HG02852 (cell line): ENCODE measurements at regions not wholly inside any gene's neighbourhood (a gene's known extent, or its start where the extent isn't known, plus 50 kb on each side); places are given as distances from the start of the nearest gene placed in this dataset.

Experiments
- ATAC-seq: cut with Tn5 transposase; IDR thresholded peaks from one replicate; pipeline ENCODE4 v1.9.1; 2021; ENCODE audit warnings: mild to moderate bottlenecking, moderate library complexity; ENCODE audit not compliant: unreplicated experiment

GRCh38 chr15:47475336-47475735 lies 242.0 kb upstream of the SEMA6D start:
- ATAC-seq, result no peak

DNA sequence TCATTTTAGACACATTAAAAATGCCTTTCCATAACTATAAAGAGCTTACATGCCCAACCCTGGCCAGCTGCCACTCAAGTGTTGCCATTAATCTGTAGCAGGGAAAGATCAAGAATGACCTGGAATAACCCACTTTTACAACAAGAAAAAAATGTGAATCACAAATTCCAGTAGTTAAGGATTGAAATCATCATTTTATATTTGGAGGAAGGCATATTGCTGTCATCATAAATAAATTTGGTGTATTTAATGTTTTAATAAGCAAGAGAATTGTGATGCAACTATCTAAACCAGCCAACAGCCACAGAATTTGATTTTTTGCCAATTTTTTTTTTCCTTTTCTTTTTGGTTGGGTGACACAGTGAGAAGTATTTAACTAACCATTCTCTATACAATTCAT lies 240.0 kb upstream of the SEMA6D start:
- no peak for ATAC-seq

DNA sequence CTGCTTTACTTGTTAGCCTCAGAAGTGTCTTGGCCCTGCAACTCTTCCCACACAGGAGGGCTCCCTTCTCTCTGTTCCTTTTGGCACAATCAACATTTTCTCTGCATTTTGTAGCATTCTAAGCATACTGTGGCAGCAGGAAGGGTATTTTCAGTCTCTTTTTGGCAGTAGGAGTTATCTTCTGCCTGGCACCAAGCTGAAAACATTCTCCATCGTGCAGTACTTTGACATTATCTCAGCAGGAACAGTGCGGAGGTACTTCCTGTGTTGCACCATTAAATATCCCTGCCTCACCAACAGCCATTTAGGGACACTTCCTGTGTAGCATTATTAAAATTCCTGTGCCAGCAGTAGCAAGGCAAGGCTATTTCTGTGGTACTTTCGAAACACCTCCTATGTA lies 233.2 kb upstream of the SEMA6D start:
- ATAC-seq, result no peak

GRCh38 chr15:47484997-47485396 lies 232.3 kb upstream of the SEMA6D start:
- ATAC-seq, result no peak

GRCh38 chr15:47485419-47485818 lies 231.9 kb upstream of the SEMA6D start:
- no peak for ATAC-seq

- no peak for ATAC-seq
Observed at GRCh38 chr15:47486040-47486439, 231.3 kb upstream of the SEMA6D start.

GRCh38 chr15:47492195-47492594 lies 225.1 kb upstream of the SEMA6D start:
- ATAC-seq, result no peak

DNA sequence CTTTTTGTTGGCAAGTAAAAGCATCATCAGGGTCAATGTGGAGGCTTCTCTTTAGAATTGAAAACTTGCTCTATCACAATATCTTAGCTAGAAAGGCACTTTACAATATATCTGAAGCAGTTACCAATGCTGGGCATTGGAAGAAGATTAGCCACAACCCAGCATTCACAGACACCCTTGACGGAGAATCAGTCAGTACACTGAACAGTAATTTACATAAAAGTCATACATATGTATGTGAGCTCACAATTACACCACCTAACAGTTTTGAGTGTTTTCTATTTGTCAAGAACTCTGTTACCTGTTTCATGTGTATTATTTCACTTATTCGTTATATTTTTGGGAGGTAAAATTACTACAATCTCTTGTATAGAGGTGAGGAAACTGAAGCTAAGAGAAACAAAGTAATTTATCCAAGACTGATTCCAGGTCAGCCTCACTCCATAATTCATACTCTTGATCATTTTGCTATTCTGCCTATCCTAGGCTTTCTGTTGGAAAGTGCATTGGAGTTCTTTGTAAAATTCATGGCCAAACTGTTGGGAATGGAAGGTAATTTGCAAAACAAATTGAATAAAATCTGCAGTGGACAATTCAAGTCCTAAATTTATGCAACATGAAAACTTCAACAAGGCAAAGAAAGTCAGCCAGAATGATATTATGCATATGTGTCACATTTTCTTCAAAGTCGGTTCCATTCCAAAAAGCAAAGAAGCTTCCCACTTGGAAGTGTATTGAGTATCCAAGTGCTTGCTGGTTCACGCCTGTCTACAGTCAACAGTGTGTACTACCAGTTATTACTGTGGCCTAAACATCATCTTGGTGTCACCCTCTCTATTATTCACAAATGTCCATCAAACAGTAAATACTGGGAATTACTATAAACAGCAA lies 223.7 kb upstream of the SEMA6D start:
- ATAC-seq, result no peak

- ATAC-seq, result no peak
Observed at GRCh38 chr15:47496343-47497185, 220.7 kb upstream of the SEMA6D start.

DNA sequence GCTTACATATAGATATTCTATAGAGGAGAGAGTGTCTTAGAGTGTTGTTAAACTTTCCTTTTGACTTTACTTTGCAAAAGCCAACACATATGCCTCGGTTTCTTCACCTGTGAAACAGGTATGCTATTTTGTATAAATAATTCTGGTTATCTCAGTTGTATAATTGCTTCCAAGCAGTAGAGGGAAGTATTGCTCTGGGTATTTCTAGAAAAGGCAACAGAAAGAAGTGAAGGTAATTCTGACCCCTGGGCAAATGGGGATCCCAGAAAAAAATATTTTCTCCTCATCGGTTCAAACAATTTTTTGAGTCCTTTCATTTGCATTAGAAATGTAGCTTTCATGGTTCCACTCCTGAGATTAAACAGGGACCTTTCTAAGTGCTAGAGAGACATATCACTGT lies 216.5 kb upstream of the SEMA6D start:
- no peak for ATAC-seq

DNA sequence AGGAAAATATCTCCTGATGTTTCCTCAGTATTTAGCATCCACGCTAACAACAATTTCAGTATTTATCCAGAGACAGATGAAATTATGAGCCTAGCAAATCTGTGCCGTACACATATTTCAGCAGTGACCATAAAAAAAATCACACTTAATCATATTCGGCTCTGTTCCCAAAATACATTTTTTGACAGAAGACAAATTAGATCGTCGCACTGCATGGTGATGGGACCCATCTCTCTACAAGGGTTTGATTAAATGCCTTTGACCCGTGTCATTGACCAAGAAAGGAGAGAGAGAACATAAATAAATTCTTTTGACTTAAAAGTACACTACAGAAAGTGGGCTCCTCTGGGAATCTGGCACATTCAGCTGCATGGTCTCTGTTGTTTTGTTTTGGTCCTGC lies 215.3 kb upstream of the SEMA6D start:
- ATAC-seq, result no peak

DNA sequence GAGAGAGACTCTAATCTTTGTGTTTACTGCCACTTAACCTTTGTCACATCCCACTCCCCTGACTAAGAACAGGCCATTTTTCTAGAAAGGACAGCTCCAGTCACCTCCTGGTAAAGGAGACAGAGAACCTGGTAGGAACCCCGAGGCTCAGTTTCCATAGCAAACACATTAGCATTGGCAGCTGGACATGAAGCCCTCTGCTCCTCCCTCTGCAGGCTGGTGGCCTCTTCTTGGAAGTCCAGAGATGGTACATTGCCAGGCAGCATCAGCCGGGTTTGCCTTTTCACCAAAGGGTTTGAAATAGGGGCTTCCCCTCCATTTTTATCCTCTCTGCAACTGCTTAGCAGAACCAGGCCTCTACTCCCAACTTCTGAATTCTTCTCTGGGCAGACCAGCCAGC lies 213.4 kb upstream of the SEMA6D start:
- ATAC-seq, result no peak

DNA sequence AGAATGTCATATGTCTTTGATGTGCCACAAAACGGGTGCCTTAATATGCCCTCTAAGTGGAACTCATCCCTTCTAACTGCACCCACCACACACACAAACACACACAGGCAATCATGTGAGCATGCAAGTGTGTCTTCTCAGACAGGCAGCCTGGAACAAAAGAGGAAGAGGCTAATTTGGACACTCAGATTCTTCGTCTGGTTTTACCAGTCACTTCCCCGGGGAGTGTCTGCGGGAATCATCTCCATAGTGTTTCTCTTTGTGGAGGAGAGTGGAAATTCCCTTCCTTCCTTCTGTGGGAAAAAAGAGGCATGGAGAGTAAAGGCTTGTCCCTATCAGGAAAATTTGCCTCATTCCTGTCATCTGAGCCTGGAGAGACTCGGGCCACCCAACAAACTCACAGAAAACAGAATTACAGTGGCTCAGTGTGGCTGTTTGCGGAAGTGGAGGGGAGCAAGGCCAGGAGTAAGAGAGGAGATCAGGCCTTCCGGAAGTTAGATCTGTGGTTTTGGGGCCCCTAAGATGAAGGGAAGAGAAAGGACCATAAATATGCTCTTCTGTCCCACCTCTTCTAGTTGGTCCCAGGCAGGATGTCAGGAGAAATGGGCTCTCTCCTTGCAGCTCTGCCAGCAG lies 212.6 kb upstream of the SEMA6D start:
- ATAC-seq, result no peak

DNA sequence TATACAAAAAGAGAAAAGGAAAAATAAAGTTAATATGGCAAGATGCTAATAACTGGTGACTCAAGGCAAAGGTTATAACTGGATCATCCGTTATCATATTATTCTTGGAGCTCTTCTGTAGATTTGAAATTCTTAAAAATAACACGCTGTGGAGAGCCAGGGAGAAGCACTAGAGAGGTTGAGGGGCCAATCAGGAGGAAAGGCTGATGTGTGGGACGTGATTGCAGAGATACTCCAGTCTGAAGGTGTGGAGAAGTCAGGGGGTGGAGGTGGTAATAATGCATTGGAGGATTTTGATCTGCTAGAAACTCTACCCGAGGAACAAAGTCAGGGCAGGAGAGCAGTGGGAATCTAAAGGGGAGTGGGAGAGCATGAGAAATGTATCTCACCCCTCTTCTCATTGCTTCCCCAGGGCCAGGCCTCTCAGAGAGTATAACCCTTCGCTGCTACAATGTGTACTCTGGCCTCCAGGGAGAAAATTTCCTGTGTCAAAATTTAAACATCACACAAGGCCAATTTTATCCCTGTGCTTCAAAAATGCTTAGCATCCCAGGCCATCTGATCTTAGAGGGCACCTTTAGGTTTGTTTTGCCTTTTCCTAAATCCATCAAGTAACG lies 211.5 kb upstream of the SEMA6D start:
- ATAC-seq, result no peak

- no peak for ATAC-seq
Observed at GRCh38 chr15:47506329-47507100, 210.8 kb upstream of the SEMA6D start.

GRCh38 chr15:47507221-47507985 lies 209.9 kb upstream of the SEMA6D start:
- ATAC-seq, result no peak

- ATAC-seq, result no peak
Observed at GRCh38 chr15:47511261-47511660, 206.0 kb upstream of the SEMA6D start.

GRCh38 chr15:47513471-47513870 lies 203.8 kb upstream of the SEMA6D start:
- ATAC-seq, result no peak

DNA sequence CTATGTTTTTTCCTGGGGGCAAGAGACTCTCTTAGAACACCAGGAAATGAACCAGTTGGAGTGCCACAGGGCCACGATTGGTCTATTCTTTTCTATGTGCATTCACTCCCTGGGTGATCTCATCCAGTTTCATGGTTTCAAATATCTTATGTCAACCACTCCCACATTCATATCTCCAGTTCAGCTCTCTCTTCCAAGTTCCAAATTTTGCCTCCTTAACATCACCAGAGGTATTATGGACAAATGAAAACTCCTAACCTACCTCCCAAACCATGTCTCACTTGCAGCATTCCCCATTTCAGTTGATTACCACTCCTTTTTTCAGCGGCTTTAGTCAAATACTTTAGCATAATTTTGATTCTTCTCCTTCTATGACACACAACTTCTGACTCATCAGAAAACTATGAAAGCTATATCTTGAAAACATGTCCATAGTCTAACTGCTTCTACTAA lies 203.1 kb upstream of the SEMA6D start:
- no peak for ATAC-seq

DNA sequence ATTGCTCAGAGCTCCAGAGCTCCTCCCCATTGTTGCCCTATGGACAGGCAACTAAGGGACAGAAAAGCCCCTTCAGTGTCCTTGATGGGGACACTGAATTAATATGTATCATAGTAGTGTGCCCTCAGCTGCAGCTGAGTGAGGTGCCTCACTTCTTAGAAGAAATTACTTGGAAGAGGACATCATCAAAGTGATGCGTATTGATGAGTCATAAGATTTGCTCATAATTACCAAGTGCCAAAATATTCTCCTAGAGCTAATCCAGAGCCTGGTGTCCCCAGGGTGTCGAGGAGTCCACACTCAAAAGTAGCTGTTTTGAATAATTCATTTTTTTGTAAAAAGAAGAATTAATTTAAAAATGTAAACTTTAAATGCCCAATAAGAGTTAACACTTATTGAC lies 200.7 kb upstream of the SEMA6D start:
- no peak for ATAC-seq
